GM20000 (cell line): ENCODE measurements at regions not wholly inside any gene's neighbourhood (a gene's known extent, or its start where the extent isn't known, plus 50 kb on each side); places are given as distances from the start of the nearest gene placed in this dataset.

ENCODE experiments used
- DNase-seq: peaks from one replicate; pipeline ENCODE4 v3.0.0; 2012; ENCODE audit warnings: low spot score
- CTCF ChIP-seq: IDR thresholded peaks from 2 replicates; pipeline ENCODE4 v1.5.1; 2012; ENCODE audit warnings: mild to moderate bottlenecking, control low read depth; ENCODE audit errors: extremely low read depth, missing control alignments

- no peak for TF ChIP-seq CTCF
- DNase-seq, result no peak
Observed at GRCh38 chr14:51563560-51563959, 88.2 kb upstream of the FRMD6 start.

- TF ChIP-seq CTCF, result no peak
- no peak for DNase-seq
Observed at GRCh38 chr14:51564460-51564859, 87.2 kb upstream of the FRMD6 start.

- no peak for DNase-seq
Observed at GRCh38 chr14:51564986-51565604, 86.6 kb upstream of the FRMD6 start.

GRCh38 chr14:51566831-51567582 is 84.7 kb upstream of the FRMD6 start:
- no peak for TF ChIP-seq CTCF
- no peak for DNase-seq

More at GRCh38 chr14:51564986-51565604, 86.6 kb upstream of the FRMD6 start:
- no peak for TF ChIP-seq CTCF

GRCh38 chr14:51568366-51568765 is 83.3 kb upstream of the FRMD6 start:
- TF ChIP-seq CTCF, result no peak
- DNase-seq, result no peak

- no peak for DNase-seq
- TF ChIP-seq CTCF, result no peak
Observed at GRCh38 chr14:51573607-51574006, 78.1 kb upstream of the FRMD6 start.

GRCh38 chr14:51574009-51574408 is 77.7 kb upstream of the FRMD6 start:
- DNase-seq, result no peak
- TF ChIP-seq CTCF, result no peak
